Keratinocyte (primary cell): ENCODE measurements at regions not wholly inside any gene's neighbourhood (a gene's known extent, or its start where the extent isn't known, plus 50 kb on each side); places are given as distances from the start of the nearest gene placed in this dataset.

Experiments
- CTCF ChIP-seq, 3 experiments: IDR thresholded peaks in 1 of 3; conservative IDR thresholded peaks in 1 of 3; optimal IDR thresholded peaks in 1 of 3; 2 replicates in 2 of 3; 3 replicates in 1 of 3; pipeline versions ENCODE3 to v1.5.1; 2011; ENCODE audit warnings: low read length in 3 of 3, mild to moderate bottlenecking in 3 of 3, moderate library complexity in 2 of 3, control low read depth in 1 of 3, inconsistent platforms in 1 of 3; ENCODE audit not compliant: insufficient read depth in 2 of 3; ENCODE audit errors: extremely low read depth in 1 of 3
- EZH2 ChIP-seq: IDR thresholded peaks from one replicate; pipeline ENCODE4 v1.6.1; 2012; ENCODE audit warnings: inconsistent platforms, mild to moderate bottlenecking, low read length, moderate library complexity

GRCh38 chr4:53905276-53905940 is 159.0 kb downstream of the CHIC2 start:
- TF ChIP-seq CTCF (optimal IDR thresholded peaks at IDR 0.05 in 1 of 3, IDR thresholded peaks at IDR 0.05 in 1 of 3, conservative IDR thresholded peaks at IDR 0.05 in 1 of 3; ENCODE audit: extremely low read depth in 1 of 3, insufficient read depth in 2 of 3, low read length in 3 of 3): no peak
- TF ChIP-seq EZH2: no peak
